CD14-positive monocyte (primary cell): ENCODE measurements at regions not wholly inside any gene's neighbourhood (a gene's known extent, or its start where the extent isn't known, plus 50 kb on each side); places are given as distances from the start of the nearest gene placed in this dataset.

Experiments
- DNase-seq, 3 donors: peaks; one replicate each; pipeline ENCODE4 v3.0.0-alpha.2; 2011 to 2022
- H2AFZ ChIP-seq: 2 replicates; pipeline ENCODE4 v1.6.0; 2012; ENCODE audit warnings: mild to moderate bottlenecking, low read depth, low read length, inconsistent platforms; ENCODE audit not compliant: insufficient read depth, poor library complexity, severe bottlenecking
- H3K27ac ChIP-seq, 2 donors: 1 replicate in 1 of 2; 2 replicates in 1 of 2; pipeline ENCODE4 v1.5.1; 2012 to 2013; ENCODE audit warnings: low read length in 2 of 2, control low read depth in 1 of 2, inconsistent platforms in 1 of 2, low read depth in 1 of 2, mild to moderate bottlenecking in 1 of 2
- H3K27me3 ChIP-seq, 2 donors: one replicate each; pipeline versions ENCODE4 v1.6.0 to v1.6.1; 2011 to 2013; ENCODE audit warnings: low read length in 2 of 2; ENCODE audit not compliant: control insufficient read depth in 2 of 2, insufficient read depth in 2 of 2
- H3K36me3 ChIP-seq, 2 donors: replicated peaks in 1 of 2; 1 replicate in 1 of 2; 2 replicates in 1 of 2; pipeline versions ENCODE4 v1.5.1 to v1.6.1; 2012 to 2013; ENCODE audit warnings: low read length in 2 of 2, control low read depth in 1 of 2, inconsistent platforms in 1 of 2, mild to moderate bottlenecking in 1 of 2; ENCODE audit not compliant: insufficient read depth in 2 of 2, control insufficient read depth in 1 of 2
- H3K4me1 ChIP-seq, 2 donors: 1 replicate in 1 of 2; 2 replicates in 1 of 2; pipeline versions ENCODE4 v1.5.1 to v1.6.1; 2012 to 2013; ENCODE audit warnings: low read length in 2 of 2, control low read depth in 1 of 2, inconsistent platforms in 1 of 2, mild to moderate bottlenecking in 1 of 2, moderate library complexity in 1 of 2; ENCODE audit not compliant: insufficient read depth in 2 of 2, control insufficient read depth in 1 of 2
- H3K4me2 ChIP-seq: replicated peaks from 2 replicates; pipeline ENCODE3; 2012; ENCODE audit warnings: low read length, moderate library complexity, mild to moderate bottlenecking; ENCODE audit not compliant: poor library complexity, severe bottlenecking; ENCODE audit errors: extremely low read depth
- H3K4me3 ChIP-seq, 3 experiments: fragments of 200-600 bp in 1 of 3; sonication (generic) in 1 of 3; replicated peaks in 1 of 3; 1 replicate in 2 of 3; 2 replicates in 1 of 3; pipeline ENCODE4 v1.5.1; 2011 to 2013; ENCODE audit warnings: low read length in 3 of 3, mild to moderate bottlenecking in 3 of 3, control low read depth in 2 of 3, low read depth in 2 of 3, inconsistent platforms in 1 of 3, moderate library complexity in 1 of 3
- H3K79me2 ChIP-seq: 2 replicates; pipeline ENCODE4 v1.6.0; 2012; ENCODE audit warnings: mild to moderate bottlenecking, control low read depth, inconsistent platforms, low read length, moderate library complexity; ENCODE audit not compliant: insufficient read depth
- H3K9ac ChIP-seq: 2 replicates; pipeline ENCODE4 v1.6.0; 2017; ENCODE audit warnings: low read length, mild to moderate bottlenecking; ENCODE audit not compliant: insufficient read depth, poor library complexity, severe bottlenecking
- H3K9me3 ChIP-seq, 2 donors: replicated peaks in 1 of 2; 1 replicate in 1 of 2; 2 replicates in 1 of 2; pipeline versions ENCODE4 v1.5.1 to v1.6.1; 2012 to 2013; ENCODE audit warnings: low read length in 2 of 2, control low read depth in 1 of 2; ENCODE audit not compliant: control insufficient read depth in 1 of 2, insufficient read depth in 1 of 2
- H4K20me1 ChIP-seq: 2 replicates; pipeline ENCODE4 v1.6.0; 2012; ENCODE audit warnings: mild to moderate bottlenecking, low read length, control low read depth, moderate library complexity; ENCODE audit not compliant: insufficient read depth
- H3K27ac Mint-ChIP-seq, 7 donors: one replicate each; pipeline ENCODE4 v1.8.0; 2020; ENCODE audit warnings: mild to moderate bottlenecking in 7 of 7, mixed read lengths in 7 of 7, moderate library complexity in 6 of 7, inconsistent platforms in 2 of 7
- H3K27me3 Mint-ChIP-seq, 3 donors: one replicate each; pipeline ENCODE4 v1.8.0; 2021 to 2022; ENCODE audit warnings: low read depth in 3 of 3, mild to moderate bottlenecking in 3 of 3, mixed read lengths in 3 of 3, moderate library complexity in 3 of 3, inconsistent platforms in 1 of 3
- H3K36me3 Mint-ChIP-seq, 2 donors: one replicate each; pipeline ENCODE4 v1.8.0; 2020; ENCODE audit warnings: mixed read lengths in 2 of 2, inconsistent platforms in 1 of 2, mild to moderate bottlenecking in 1 of 2
- H3K4me1 Mint-ChIP-seq: one replicate; pipeline ENCODE4 v1.8.0; 2020; ENCODE audit warnings: mild to moderate bottlenecking, mixed read lengths
- H3K4me3 Mint-ChIP-seq, 2 donors: one replicate each; pipeline ENCODE4 v1.8.0; 2020; ENCODE audit warnings: mild to moderate bottlenecking in 2 of 2, mixed read lengths in 2 of 2, moderate library complexity in 1 of 2
- H3K9me3 Mint-ChIP-seq, 7 donors: one replicate each; pipeline ENCODE4 v1.8.0; 2020 to 2022; ENCODE audit warnings: mixed read lengths in 7 of 7, mild to moderate bottlenecking in 6 of 7, moderate library complexity in 6 of 7, inconsistent platforms in 2 of 7
- WGBS: methylation state at CpG from one replicate; pipeline ENCODE4 v1.1.5; 2013; ENCODE audit warnings: missing lambda C conversion rate; ENCODE audit not compliant: insufficient coverage; 5-methylcytosine and 5-hydroxymethylcytosine counted together
- intact Hi-C, 2 donors: fragments of 100-400 bp; cut with micrococcal nuclease; formaldehyde crosslinking; loops; one replicate each; pipeline versions ENCODE4 v1.15.0 to v1.15.1; 2023
- TF ChIP-seq, protein P1 (sequence below): fragments of 200-600 bp; IDR thresholded peaks from one replicate; pipeline ENCODE4 v1.8.0; 2022; ENCODE audit warnings: antibody characterized with exemption, mild to moderate bottlenecking

DNA sequence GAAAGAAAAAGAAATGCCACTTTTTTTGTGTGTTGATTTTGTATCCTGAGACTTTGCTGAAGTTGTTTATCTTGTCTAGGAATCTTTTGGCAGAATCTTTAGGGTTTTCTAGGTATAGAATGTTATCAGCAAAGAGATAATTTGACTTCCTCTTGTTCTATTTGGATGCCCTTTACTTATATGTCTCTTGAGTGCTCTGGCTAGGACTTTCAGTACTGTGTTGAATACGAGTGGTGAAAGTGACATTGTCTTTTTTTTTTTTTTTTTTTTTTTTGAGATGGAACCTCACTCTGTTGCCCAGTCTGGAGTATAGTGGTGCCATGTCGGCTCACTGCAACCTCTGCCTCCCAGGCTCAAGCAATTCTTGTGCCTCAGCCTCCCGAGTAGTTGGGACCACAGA is 64.7 kb upstream of the NPHP3 start:
- Histone ChIP-seq H3K9me3 (no peaks in the 10 kb centered on the region), H4K20me1 (no peaks in the 10 kb centered on the region), H3K4me1 (no peaks in the 10 kb centered on the region), H3K27me3 (no peaks in the 10 kb centered on the region), H3K27ac (no peak overlapping the region), H3K4me3 (no peak overlapping the region), H3K9ac (no peak overlapping the region), H3K36me3 (no peaks in the 10 kb centered on the region), H2AFZ (no peak overlapping the region), H3K4me2 (no peak overlapping the region), H3K79me2 (no peaks in the 10 kb centered on the region)
- Mint-ChIP-seq H3K27ac (no peak overlapping the region), H3K4me3 (no peak overlapping the region), H3K9me3 (peaks cover 0 to 7% (median 3%) of the 10 kb centered on the region in 7 donors), H3K4me1 (peaks cover 5% of the 10 kb centered on the region), H3K36me3 (no peaks in the 10 kb centered on the region), H3K27me3 (peaks cover 0 to 4% (median 3%) of the 10 kb centered on the region in 3 donors)
- 93% methylated on average over 2 of the region's 3 CpGs for WGBS
- DNase-seq, result no peak
- TF ChIP-seq, protein P1, sequence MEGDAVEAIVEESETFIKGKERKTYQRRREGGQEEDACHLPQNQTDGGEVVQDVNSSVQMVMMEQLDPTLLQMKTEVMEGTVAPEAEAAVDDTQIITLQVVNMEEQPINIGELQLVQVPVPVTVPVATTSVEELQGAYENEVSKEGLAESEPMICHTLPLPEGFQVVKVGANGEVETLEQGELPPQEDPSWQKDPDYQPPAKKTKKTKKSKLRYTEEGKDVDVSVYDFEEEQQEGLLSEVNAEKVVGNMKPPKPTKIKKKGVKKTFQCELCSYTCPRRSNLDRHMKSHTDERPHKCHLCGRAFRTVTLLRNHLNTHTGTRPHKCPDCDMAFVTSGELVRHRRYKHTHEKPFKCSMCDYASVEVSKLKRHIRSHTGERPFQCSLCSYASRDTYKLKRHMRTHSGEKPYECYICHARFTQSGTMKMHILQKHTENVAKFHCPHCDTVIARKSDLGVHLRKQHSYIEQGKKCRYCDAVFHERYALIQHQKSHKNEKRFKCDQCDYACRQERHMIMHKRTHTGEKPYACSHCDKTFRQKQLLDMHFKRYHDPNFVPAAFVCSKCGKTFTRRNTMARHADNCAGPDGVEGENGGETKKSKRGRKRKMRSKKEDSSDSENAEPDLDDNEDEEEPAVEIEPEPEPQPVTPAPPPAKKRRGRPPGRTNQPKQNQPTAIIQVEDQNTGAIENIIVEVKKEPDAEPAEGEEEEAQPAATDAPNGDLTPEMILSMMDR, result no peak
- intact Hi-C loops, result no loop called here

DNA sequence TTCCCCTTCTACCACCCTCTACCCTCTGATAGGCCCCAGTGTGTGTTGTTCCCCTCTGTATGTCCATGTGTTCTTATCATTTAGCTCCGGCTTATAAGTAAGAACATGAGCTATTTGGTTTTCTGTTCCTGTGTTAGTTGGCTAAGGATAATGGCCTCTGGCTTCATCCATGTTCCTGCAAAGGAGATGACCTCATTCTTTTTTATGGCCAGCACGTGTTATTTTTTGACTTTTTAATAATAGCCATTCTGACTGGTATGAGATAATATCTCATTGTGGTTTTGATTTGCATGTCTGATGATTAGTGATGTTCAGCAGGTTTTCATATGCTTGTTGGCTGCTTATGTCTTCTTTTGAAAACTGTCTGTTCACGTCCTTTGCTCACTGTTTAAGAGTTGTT is 63.1 kb upstream of the NPHP3 start:
- DNase-seq, result no peak
- H3K79me2 ChIP-seq, result no peaks in the 10 kb centered on the region
- no peak overlapping the region for H2AFZ ChIP-seq
- 100% methylated on average over 1 of the region's 3 CpGs for WGBS
- H3K27ac Mint-ChIP-seq, result no peak overlapping the region
- no peak overlapping the region for H3K4me2 ChIP-seq
- peaks cover 0 to 1% (median 0%) of the 10 kb centered on the region in 3 donors for H3K27me3 Mint-ChIP-seq
- no peaks in the 10 kb centered on the region for H3K9me3 ChIP-seq
- no peaks in the 10 kb centered on the region for H3K27me3 ChIP-seq
- H3K36me3 Mint-ChIP-seq, result no peaks in the 10 kb centered on the region
- H3K36me3 ChIP-seq, result no peaks in the 10 kb centered on the region
- H3K4me1 Mint-ChIP-seq, result peaks cover 5% of the 10 kb centered on the region
- H3K4me3 Mint-ChIP-seq, result no peak overlapping the region
- H4K20me1 ChIP-seq, result no peaks in the 10 kb centered on the region
- no peak overlapping the region for H3K9ac ChIP-seq
- H3K4me1 ChIP-seq, result no peaks in the 10 kb centered on the region
- TF ChIP-seq, protein P1, result no peak
- no peak overlapping the region for H3K27ac ChIP-seq
- H3K9me3 Mint-ChIP-seq, result peaks cover 0 to 8% (median 3%) of the 10 kb centered on the region in 7 donors
- intact Hi-C loops, result no loop called here
- no peak overlapping the region for H3K4me3 ChIP-seq
